ENCODE measurements at regions not wholly inside any gene's neighbourhood (a gene's known extent, or its start where the extent isn't known, plus 50 kb on each side); places are given as distances from the start of the nearest gene placed in this dataset.

GRCh38 chr3:30091686-30092085 lies 514.7 kb upstream of the TGFBR2 start (continued):
- TF ChIP-seq RXRA (IDR thresholded peaks at IDR 0.05; ENCODE audit: insufficient read depth, low read depth, low read length) = no peak
- TF ChIP-seq, protein P1, sequence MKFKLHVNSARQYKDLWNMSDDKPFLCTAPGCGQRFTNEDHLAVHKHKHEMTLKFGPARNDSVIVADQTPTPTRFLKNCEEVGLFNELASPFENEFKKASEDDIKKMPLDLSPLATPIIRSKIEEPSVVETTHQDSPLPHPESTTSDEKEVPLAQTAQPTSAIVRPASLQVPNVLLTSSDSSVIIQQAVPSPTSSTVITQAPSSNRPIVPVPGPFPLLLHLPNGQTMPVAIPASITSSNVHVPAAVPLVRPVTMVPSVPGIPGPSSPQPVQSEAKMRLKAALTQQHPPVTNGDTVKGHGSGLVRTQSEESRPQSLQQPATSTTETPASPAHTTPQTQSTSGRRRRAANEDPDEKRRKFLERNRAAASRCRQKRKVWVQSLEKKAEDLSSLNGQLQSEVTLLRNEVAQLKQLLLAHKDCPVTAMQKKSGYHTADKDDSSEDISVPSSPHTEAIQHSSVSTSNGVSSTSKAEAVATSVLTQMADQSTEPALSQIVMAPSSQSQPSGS (IDR thresholded peaks at IDR 0.05; ENCODE audit: low read length) = no peak
